Cardiac fibroblast (primary cell): ENCODE measurements at regions not wholly inside any gene's neighbourhood (a gene's known extent, or its start where the extent isn't known, plus 50 kb on each side); places are given as distances from the start of the nearest gene placed in this dataset.

Source experiments
- DNase-seq, 2 donors: peaks; one replicate each; pipeline versions ENCODE4 v3.0.0 to v3.0.0-alpha.2; 2010; ENCODE audit warnings: low read depth in 2 of 2
- H3K4me3 ChIP-seq, 2 donors: replicated peaks in 1 of 2; 1 replicate in 1 of 2; 2 replicates in 1 of 2; pipeline ENCODE4 v1.5.1; 2011; ENCODE audit warnings: low read depth in 2 of 2, low read length in 2 of 2, mild to moderate bottlenecking in 2 of 2, moderate library complexity in 1 of 2
- CTCF ChIP-seq: IDR thresholded peaks from one replicate; pipeline ENCODE4 v1.5.1; 2011; ENCODE audit warnings: low read depth, mild to moderate bottlenecking, low read length, inconsistent platforms

GRCh38 chr3:80998022-80998421, 763.4 kb downstream of the GBE1 start:
- no peak for DNase-seq
- no peak overlapping the region for H3K4me3 ChIP-seq
- no peak for TF ChIP-seq CTCF

- no peak overlapping the region for H3K4me3 ChIP-seq
- DNase-seq = no peak
- no peak for TF ChIP-seq CTCF
These were observed 763.8 kb downstream of the GBE1 start for GRCh38 chr3:80997622-80998021.

GRCh38 chr3:80994767-80995166, 766.7 kb downstream of the GBE1 start:
- TF ChIP-seq CTCF = no peak
- no peak for DNase-seq
- H3K4me3 ChIP-seq = no peak overlapping the region

- no peak overlapping the region for H3K4me3 ChIP-seq
- no peak for TF ChIP-seq CTCF
- DNase-seq = no peak
These were observed 767.3 kb downstream of the GBE1 start for GRCh38 chr3:80994085-80994665.

GRCh38 chr3:80993241-80993945, 768.1 kb downstream of the GBE1 start:
- H3K4me3 ChIP-seq = no peak overlapping the region
- no peak for TF ChIP-seq CTCF
- no peak for DNase-seq

- TF ChIP-seq CTCF = no peak
- DNase-seq = no peak
- no peak overlapping the region for H3K4me3 ChIP-seq
These were observed 777.7 kb downstream of the GBE1 start for GRCh38 chr3:80983753-80984152.
